T-helper 2 cell treated with Interferon-gamma antibody and Interleukin-4, amounts not matched to agents 5 μg/mL and 100 μg/mL, for 36 hours (primary cell): ENCODE measurements at regions not wholly inside any gene's neighbourhood (a gene's known extent, or its start where the extent isn't known, plus 50 kb on each side); places are given as distances from the start of the nearest gene placed in this dataset.

Experiments used
- DNase-seq: peaks from one replicate; pipeline ENCODE4 v3.0.0; 2021; ENCODE audit warnings: low spot score
- H3K27ac Mint-ChIP-seq: one replicate; pipeline ENCODE4 v1.8.0; 2021; ENCODE audit warnings: mild to moderate bottlenecking, mixed read lengths
- H3K27me3 Mint-ChIP-seq: one replicate; pipeline ENCODE4 v1.8.0; 2021; ENCODE audit warnings: low read depth, mixed read lengths
- H3K36me3 Mint-ChIP-seq: one replicate; pipeline ENCODE4 v1.8.0; 2021; ENCODE audit warnings: low read depth, mixed read lengths
- H3K4me1 Mint-ChIP-seq: one replicate; pipeline ENCODE4 v1.8.0; 2021; ENCODE audit warnings: low read depth, mixed read lengths
- H3K4me3 Mint-ChIP-seq: one replicate; pipeline ENCODE4 v1.8.0; 2022; ENCODE audit warnings: mild to moderate bottlenecking, moderate library complexity, mixed read lengths
- H3K9me3 Mint-ChIP-seq: one replicate; pipeline ENCODE4 v1.8.0; 2021; ENCODE audit warnings: mixed read lengths

DNA sequence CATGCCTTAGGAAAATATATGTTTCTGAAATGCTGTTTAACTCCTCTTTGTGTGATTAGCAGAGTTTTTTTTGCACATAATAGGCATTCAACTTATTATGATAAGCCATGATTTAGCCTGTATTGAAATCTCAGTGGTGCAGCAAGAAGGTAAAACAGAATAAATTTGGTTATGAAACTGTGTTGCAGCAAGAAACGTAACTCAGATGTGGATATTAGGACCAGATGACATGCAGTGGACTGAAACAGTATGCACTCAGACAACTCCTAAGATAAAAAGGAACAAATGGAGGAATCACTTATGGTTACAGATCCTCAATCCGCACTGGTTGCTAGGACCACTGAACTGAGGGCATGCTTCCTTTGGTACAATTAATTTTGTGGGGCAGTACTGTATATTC is 254.2 kb upstream of the HSF2 start:
- Mint-ChIP-seq H3K36me3 (no peaks in the 10 kb centered on the region), H3K27me3 (no peaks in the 10 kb centered on the region)

DNA sequence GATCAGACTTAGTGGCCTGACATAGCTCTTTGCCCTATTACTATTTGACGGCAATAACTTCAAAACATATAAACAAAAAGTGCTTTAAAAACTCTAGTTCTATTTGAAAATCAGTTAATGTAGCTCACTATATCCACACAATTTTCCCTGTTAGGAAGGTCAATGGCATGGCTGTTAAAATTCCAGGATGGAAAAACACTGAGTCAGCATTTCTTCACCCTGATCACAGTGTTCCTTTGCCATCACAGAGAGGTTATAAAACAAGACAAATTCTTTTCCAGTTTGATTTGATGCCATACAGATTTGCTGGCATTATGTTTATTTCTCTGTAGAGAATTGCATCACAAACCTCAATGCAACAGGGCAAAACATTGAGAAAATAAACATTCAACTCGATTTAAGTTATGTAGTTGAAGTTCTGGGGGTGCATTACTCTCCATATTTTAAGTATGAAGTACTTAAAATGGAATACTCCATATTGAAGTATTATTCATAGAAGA is 253.7 kb upstream of the HSF2 start:
- no peak overlapping the region for H3K4me3 Mint-ChIP-seq
- H3K27ac Mint-ChIP-seq, result no peak overlapping the region
- no peaks in the 10 kb centered on the region for H3K4me1 Mint-ChIP-seq
- no peaks in the 10 kb centered on the region for H3K9me3 Mint-ChIP-seq
- H3K27me3 Mint-ChIP-seq, result no peaks in the 10 kb centered on the region
- no peak for DNase-seq
- H3K36me3 Mint-ChIP-seq, result no peaks in the 10 kb centered on the region

More for the DNA sequence above, 254.2 kb upstream of the HSF2 start:
- no peak for DNase-seq
- no peak overlapping the region for H3K4me3 Mint-ChIP-seq
- no peak overlapping the region for H3K27ac Mint-ChIP-seq
- H3K4me1 Mint-ChIP-seq, result no peaks in the 10 kb centered on the region
- H3K9me3 Mint-ChIP-seq, result no peaks in the 10 kb centered on the region

DNA sequence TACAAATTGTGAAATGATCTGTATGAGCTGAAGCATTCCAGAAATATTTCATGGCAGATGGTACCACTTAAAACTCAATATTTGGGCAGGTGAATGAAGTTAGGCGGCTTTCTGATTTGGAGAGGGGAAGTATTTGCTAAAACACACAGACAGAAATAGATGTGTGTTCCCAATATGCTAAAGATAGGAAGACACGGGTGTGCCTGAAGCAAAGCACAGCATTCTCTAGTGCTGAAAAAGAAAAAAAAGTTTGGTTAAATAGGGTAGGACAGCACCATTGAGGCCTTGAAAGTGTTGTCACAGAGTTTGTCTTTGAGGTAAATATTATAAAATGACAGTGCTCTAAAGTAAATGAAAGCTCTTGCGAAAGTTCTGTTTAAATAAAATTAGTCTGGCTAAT is 252.2 kb upstream of the HSF2 start:
- DNase-seq, result no peak
- H3K36me3 Mint-ChIP-seq, result no peaks in the 10 kb centered on the region
- no peaks in the 10 kb centered on the region for H3K4me1 Mint-ChIP-seq
- no peak overlapping the region for H3K4me3 Mint-ChIP-seq
- no peaks in the 10 kb centered on the region for H3K9me3 Mint-ChIP-seq
- H3K27ac Mint-ChIP-seq, result no peak overlapping the region
- H3K27me3 Mint-ChIP-seq, result no peaks in the 10 kb centered on the region

DNA sequence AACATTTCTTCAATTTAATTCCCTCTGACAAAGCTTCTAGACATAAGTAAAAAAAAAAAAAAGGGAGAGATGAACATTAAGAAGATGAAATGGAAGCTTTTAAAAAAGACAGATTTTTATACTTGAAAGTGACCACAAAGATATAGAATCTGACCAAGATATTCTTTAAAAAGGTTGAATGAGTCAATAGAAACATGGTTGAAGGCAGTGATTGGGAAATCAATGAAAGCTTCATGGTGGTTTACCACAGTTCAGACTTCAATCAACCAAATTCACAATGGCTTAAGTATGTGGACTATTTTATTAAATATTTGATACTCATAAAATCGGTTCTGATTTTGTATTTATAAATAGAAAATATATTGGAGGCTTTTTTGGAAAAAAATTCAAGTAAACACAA is 248.4 kb upstream of the HSF2 start:
- Mint-ChIP-seq H3K9me3 (no peaks in the 10 kb centered on the region), H3K36me3 (no peaks in the 10 kb centered on the region), H3K27me3 (no peaks in the 10 kb centered on the region), H3K27ac (no peak overlapping the region), H3K4me3 (no peak overlapping the region), H3K4me1 (no peaks in the 10 kb centered on the region)
- DNase-seq, result no peak

DNA sequence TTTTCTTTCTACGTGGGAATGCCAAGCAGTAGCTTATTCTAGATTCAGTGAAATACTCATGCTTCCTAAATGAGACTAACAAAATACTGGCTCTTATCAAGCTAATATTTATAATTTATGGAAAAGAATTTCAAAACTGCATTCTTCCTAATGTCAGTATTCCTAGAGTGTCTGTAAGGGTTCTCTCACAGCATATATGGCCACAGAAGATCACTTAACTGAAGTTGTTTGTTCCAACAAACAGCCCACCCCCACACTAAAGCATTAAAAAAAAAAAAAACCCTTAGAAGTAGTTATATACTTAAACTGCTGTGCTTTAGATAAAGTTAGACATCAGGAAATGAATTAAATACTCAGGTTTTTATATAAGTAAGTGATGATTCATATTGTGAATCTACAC is 247.7 kb upstream of the HSF2 start:
- no peaks in the 10 kb centered on the region for H3K36me3 Mint-ChIP-seq
- no peaks in the 10 kb centered on the region for H3K4me1 Mint-ChIP-seq
- H3K27me3 Mint-ChIP-seq, result no peaks in the 10 kb centered on the region
- H3K4me3 Mint-ChIP-seq, result no peak overlapping the region
- DNase-seq, result no peak
- no peak overlapping the region for H3K27ac Mint-ChIP-seq
- no peaks in the 10 kb centered on the region for H3K9me3 Mint-ChIP-seq

DNA sequence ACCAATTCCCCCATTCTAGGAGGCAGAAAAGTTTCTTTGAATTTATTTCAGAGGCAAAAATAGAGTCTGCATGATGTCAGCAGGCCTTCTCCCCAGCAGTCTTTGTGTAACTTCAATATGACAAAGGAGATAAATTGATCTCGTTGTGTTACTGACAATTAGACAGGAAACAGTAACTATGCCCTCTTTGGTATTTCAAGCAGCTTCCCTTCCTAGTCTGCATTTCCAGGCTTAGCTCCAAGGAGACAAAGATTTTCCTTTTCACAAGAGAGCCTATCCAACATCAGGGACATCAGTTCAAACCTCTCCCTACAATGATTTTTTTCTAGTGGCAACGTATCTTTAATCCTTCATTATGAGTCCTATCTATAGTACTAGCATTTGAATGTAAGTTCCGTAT is 245.9 kb upstream of the HSF2 start:
- Mint-ChIP-seq H3K9me3 (no peaks in the 10 kb centered on the region), H3K36me3 (no peaks in the 10 kb centered on the region), H3K27me3 (no peaks in the 10 kb centered on the region), H3K4me3 (no peak overlapping the region), H3K27ac (no peak overlapping the region), H3K4me1 (no peaks in the 10 kb centered on the region)
- DNase-seq, result no peak

DNA sequence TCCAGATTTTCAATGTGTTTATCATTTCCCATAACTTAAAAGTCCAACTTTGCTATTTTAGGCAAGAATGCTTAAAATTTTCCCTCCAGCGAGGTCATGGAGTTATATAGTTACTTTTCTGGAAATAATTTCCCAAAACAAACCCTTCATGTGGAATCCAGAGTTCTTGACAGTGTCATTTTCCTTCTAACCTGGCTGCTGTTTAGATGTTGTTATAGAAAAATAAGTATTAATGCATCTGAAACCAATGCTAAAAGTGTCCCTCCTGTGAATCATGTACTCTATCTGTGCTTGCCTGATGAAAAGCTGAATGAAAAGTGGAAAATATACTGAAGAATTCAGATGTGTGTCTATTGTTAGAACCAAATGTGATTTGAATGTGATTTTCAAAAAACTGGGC is 245.3 kb upstream of the HSF2 start:
- no peak for DNase-seq
- Mint-ChIP-seq H3K4me1 (no peaks in the 10 kb centered on the region), H3K27me3 (no peaks in the 10 kb centered on the region), H3K27ac (no peak overlapping the region), H3K4me3 (no peak overlapping the region), H3K36me3 (no peaks in the 10 kb centered on the region), H3K9me3 (no peaks in the 10 kb centered on the region)

DNA sequence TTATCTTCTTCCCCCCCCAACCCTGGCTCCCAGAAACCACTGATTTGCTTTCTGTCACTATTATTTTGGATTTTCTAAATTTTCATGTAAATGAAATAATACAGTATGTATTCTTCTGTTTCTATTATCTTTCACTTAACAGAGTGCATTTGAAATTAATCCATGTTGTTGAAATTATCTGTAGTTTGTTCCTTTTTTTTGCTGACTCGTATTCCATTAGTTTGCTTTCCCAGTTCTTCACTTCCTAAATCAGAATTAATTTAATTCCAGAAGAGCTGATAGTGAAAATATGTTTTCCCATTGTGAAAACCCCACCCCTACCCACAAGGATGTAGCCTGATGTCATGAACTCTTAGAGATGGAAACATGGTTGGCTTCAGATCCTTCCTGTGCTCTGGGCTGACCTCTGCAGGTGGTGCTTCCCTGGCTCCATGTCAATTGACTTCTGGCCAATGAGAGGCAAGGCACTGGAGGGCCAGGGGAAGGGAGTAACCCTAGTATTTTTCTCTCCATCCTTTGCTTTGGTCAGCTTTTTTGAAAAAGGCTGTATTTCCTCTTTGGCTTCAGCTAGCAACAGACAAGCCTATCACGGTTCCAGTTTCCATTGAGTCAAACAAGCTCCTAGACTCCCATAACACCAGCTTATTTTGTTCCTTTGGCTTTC is 244.4 kb upstream of the HSF2 start:
- DNase-seq, result no peak
- Mint-ChIP-seq H3K9me3 (no peaks in the 10 kb centered on the region), H3K4me1 (no peaks in the 10 kb centered on the region), H3K36me3 (no peaks in the 10 kb centered on the region), H3K4me3 (no peak overlapping the region), H3K27ac (no peak overlapping the region), H3K27me3 (no peaks in the 10 kb centered on the region)

DNA sequence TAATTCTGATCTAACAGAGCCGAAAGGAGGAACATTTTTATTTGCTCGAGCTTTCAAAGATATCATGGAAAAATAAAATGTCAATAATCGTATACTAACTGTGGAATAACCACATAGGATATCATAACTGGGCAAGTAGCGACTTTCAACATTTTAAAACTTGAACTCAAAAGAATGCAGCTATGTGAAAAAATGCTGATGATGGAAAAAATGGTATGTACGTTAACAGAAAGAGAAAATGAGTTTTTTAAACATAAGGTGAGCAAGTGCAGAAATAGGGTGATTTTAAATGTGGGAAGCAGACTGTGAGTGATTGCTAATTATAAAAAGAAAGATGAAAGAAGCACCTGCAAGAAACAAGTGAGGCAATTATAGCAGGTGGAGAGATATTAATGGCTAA is 238.3 kb upstream of the HSF2 start:
- DNase-seq, result no peak
- no peaks in the 10 kb centered on the region for H3K36me3 Mint-ChIP-seq
- no peak overlapping the region for H3K27ac Mint-ChIP-seq
- H3K27me3 Mint-ChIP-seq, result no peaks in the 10 kb centered on the region
- no peak overlapping the region for H3K4me3 Mint-ChIP-seq
- no peaks in the 10 kb centered on the region for H3K4me1 Mint-ChIP-seq
- no peaks in the 10 kb centered on the region for H3K9me3 Mint-ChIP-seq

DNA sequence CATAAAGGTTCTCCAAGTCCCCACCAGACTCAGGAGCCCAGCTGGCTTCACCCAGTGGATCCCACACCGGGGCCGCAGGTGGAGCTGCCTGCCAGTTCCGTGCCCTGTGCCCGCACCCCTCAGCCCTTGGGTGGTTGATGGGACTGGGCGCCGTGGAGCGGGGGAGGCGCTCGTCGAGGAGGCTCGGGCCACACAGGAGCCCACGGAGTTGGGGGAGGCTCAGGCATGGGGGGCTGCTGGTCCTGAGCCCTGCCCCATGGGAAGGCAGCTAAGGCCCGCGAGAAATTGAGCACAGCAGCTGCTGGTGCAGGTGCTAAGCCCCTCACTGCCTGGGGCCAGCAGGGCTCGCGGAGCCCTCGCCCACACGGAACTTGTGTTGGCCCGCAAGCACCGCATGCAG is 234.4 kb upstream of the HSF2 start:
- H3K4me1 Mint-ChIP-seq, result no peaks in the 10 kb centered on the region
- no peak for DNase-seq
- H3K9me3 Mint-ChIP-seq, result no peaks in the 10 kb centered on the region
- no peaks in the 10 kb centered on the region for H3K27me3 Mint-ChIP-seq
- no peak overlapping the region for H3K4me3 Mint-ChIP-seq
- H3K36me3 Mint-ChIP-seq, result no peaks in the 10 kb centered on the region
- H3K27ac Mint-ChIP-seq, result no peak overlapping the region

DNA sequence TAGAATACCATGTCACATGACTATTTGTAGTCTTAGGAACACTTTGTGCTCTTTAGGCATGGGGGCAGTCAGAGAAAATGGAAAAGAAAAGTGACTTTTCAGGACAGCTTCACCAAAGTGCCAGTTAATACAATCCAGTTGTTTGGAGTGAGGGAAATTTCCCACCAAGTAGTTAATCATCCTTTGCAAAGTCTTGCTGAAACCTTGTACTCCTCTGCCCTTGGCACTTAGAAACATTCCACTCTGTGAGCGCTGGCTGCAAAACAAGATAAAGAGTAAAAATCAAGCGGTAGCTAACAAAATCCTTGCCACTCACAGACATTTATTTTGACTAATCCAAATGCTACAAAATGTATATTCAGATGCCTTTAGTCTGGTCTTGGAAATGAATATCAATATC is 229.2 kb upstream of the HSF2 start:
- no peaks in the 10 kb centered on the region for H3K9me3 Mint-ChIP-seq
- H3K27me3 Mint-ChIP-seq, result no peaks in the 10 kb centered on the region
- DNase-seq, result no peak
- no peaks in the 10 kb centered on the region for H3K4me1 Mint-ChIP-seq
- no peak overlapping the region for H3K27ac Mint-ChIP-seq
- no peak overlapping the region for H3K4me3 Mint-ChIP-seq
- no peaks in the 10 kb centered on the region for H3K36me3 Mint-ChIP-seq

DNA sequence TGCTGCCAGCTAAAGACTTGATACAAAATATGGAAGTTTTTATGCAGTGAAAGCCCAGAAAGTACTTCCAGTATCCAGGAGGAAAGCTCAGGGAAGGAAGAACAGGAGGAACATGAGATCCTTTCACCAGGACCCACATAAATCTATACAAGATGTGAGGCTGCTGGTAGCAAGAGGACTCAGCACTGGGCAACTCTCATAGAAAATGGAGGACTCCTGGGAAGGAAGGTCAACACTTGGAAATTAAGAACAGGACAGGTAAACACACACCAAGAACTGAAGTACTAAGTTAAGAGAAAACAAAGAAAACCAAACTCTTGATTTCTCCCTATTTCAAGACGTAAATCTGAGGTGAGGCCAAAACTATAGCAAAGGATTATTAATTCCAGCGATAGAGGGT is 220.5 kb upstream of the HSF2 start:
- H3K9me3 Mint-ChIP-seq, result no peaks in the 10 kb centered on the region
- H3K36me3 Mint-ChIP-seq, result no peaks in the 10 kb centered on the region
- no peaks in the 10 kb centered on the region for H3K4me1 Mint-ChIP-seq
- no peak overlapping the region for H3K4me3 Mint-ChIP-seq
- no peak for DNase-seq
- no peaks in the 10 kb centered on the region for H3K27me3 Mint-ChIP-seq
- H3K27ac Mint-ChIP-seq, result no peak overlapping the region

DNA sequence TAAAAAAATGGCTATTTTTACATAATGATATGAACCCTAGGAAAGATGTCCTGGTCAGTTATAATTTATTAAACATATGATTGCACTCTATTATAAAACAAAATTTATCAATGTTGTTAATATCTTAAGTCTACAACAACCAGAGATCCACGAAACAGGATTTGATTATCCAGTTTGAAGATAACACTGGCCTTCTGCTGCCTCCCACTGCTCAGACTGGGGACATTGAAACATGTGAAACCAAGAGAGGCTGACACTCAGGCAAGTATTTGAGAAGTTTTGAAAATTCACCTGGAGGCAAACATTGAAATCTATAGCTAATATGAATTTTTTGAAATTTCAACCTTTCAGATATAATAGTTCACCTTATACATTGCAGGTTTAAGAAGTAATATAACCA is 219.3 kb upstream of the HSF2 start:
- no peak overlapping the region for H3K27ac Mint-ChIP-seq
- H3K4me1 Mint-ChIP-seq, result no peaks in the 10 kb centered on the region
- no peak for DNase-seq
- no peaks in the 10 kb centered on the region for H3K9me3 Mint-ChIP-seq
- no peak overlapping the region for H3K4me3 Mint-ChIP-seq
- H3K27me3 Mint-ChIP-seq, result no peaks in the 10 kb centered on the region
- H3K36me3 Mint-ChIP-seq, result no peaks in the 10 kb centered on the region

DNA sequence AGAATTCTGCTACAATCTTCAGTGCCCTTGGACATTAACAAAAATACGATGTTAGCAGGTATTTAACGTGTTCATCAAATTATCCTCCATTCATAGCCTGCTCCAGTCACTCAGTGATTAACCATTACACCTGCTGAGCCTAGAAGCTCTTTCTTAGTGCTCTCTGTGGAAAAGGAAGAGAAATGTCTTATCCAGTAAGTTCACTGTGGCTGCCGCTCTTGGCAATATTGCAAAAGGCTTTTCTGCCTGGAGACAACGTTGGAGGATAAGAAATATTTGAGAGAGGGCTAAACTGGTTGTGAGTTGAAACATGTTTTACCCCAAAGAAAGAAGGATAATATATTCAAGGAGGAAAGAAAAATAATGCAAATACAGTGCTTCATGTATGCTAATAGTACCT is 217.4 kb upstream of the HSF2 start:
- Mint-ChIP-seq H3K9me3 (no peaks in the 10 kb centered on the region), H3K36me3 (no peaks in the 10 kb centered on the region), H3K4me1 (no peaks in the 10 kb centered on the region), H3K4me3 (no peak overlapping the region), H3K27me3 (no peaks in the 10 kb centered on the region), H3K27ac (no peak overlapping the region)
- DNase-seq, result no peak

DNA sequence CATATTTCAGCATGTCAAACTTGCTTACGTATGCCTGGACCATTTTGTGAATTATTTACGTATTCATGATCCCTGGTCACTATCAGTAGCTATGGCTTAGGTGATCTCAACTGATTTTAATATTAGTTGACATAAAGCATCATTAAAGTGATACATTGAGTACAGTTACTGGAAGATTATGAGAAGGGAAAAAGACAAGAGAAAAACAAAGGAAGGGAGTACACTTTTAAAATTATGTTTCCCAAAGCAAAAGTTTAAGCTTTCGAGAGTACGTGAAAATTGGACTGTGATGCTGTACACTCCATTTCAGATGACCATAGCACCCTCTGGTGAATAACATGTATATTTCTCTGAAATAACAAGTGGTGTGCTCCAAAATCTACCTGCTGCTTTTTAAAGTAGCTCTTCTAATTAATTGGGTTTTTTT is 215.0 kb upstream of the HSF2 start:
- no peak overlapping the region for H3K27ac Mint-ChIP-seq
- no peaks in the 10 kb centered on the region for H3K9me3 Mint-ChIP-seq
- H3K4me3 Mint-ChIP-seq, result no peak overlapping the region
- no peaks in the 10 kb centered on the region for H3K27me3 Mint-ChIP-seq
- no peak for DNase-seq
- no peaks in the 10 kb centered on the region for H3K4me1 Mint-ChIP-seq
- H3K36me3 Mint-ChIP-seq, result no peaks in the 10 kb centered on the region
